SK-N-SH treated with all-trans-retinoic acid at 6 μM for 48 hours (cell line): ENCODE measurements at regions not wholly inside any gene's neighbourhood (a gene's known extent, or its start where the extent isn't known, plus 50 kb on each side); places are given as distances from the start of the nearest gene placed in this dataset.

Source experiments
- ATAC-seq: fragments of 200-7000 bp; cut with Tn5 transposase; 3 replicates; pipeline ENCODE4 v1.9.1; 2020; ENCODE audit warnings: mild to moderate bottlenecking, moderate library complexity
- ARNTL ChIP-seq: fragments of 450-650 bp; formaldehyde crosslinking; IDR thresholded peaks from 2 replicates; pipeline ENCODE4 v1.5.0; 2020; ENCODE audit warnings: low read depth, mild to moderate bottlenecking, moderate library complexity, borderline replicate concordance
- BACH2 ChIP-seq: fragments of 250-450 bp; sonication (Bioruptor Pico); IDR thresholded peaks from 2 replicates; pipeline ENCODE4 v1.9.0; 2021; ENCODE audit warnings: mild to moderate bottlenecking, borderline replicate concordance
- CSDC2 ChIP-seq: fragments of 250-450 bp; sonication (Bioruptor Pico); IDR thresholded peaks from 2 replicates; pipeline ENCODE4 v1.5.0; 2020; ENCODE audit warnings: mild to moderate bottlenecking, moderate library complexity
- ESRRG ChIP-seq: fragments of 250-450 bp; sonication (Bioruptor Pico); IDR thresholded peaks from 2 replicates; pipeline ENCODE4 v1.6.1; 2021; ENCODE audit warnings: mild to moderate bottlenecking
- GLIS3 ChIP-seq: fragments of 250-450 bp; sonication (Bioruptor Pico); IDR thresholded peaks from 2 replicates; pipeline ENCODE4 v1.5.0; 2020; ENCODE audit warnings: mild to moderate bottlenecking, moderate library complexity
- ISL1 ChIP-seq: fragments of 250-450 bp; sonication (Bioruptor Pico); IDR thresholded peaks from 2 replicates; pipeline ENCODE4 v2.1.2; 2022; ENCODE audit warnings: mild to moderate bottlenecking, moderate library complexity
- PPARA ChIP-seq: fragments of 250-450 bp; sonication (Bioruptor Pico); IDR thresholded peaks from 2 replicates; pipeline ENCODE4 v1.5.0; 2020; ENCODE audit warnings: mild to moderate bottlenecking, borderline replicate concordance
- RARB ChIP-seq: fragments of 250-450 bp; sonication (Bioruptor Pico); IDR thresholded peaks from 2 replicates; pipeline ENCODE4 v1.8.0; 2021; ENCODE audit warnings: mild to moderate bottlenecking, moderate library complexity
- SNAI2 ChIP-seq: fragments of 250-450 bp; sonication (Bioruptor Pico); IDR thresholded peaks from 2 replicates; pipeline ENCODE4 v1.5.0; 2020; ENCODE audit warnings: mild to moderate bottlenecking, moderate library complexity
- TCF4 ChIP-seq: fragments of 250-450 bp; sonication (Bioruptor Pico); IDR thresholded peaks from 2 replicates; pipeline ENCODE4 v1.8.0; 2021; ENCODE audit warnings: mild to moderate bottlenecking, moderate library complexity, borderline replicate concordance
- ZFP3 ChIP-seq: fragments of 250-450 bp; sonication (Bioruptor Pico); IDR thresholded peaks from 2 replicates; pipeline ENCODE4 v1.5.0; 2020; ENCODE audit warnings: mild to moderate bottlenecking, moderate library complexity
- ZFP30 ChIP-seq: fragments of 450-650 bp; formaldehyde crosslinking; IDR thresholded peaks from 2 replicates; pipeline ENCODE4 v1.5.0; 2022; ENCODE audit warnings: mild to moderate bottlenecking, moderate library complexity
- ZNF565 ChIP-seq: fragments of 450-650 bp; formaldehyde crosslinking; conservative IDR thresholded peaks from 2 replicates; pipeline ENCODE4 v1.5.0; 2020; ENCODE audit warnings: low read depth, mild to moderate bottlenecking, moderate library complexity
- ZNF70 ChIP-seq: fragments of 450-650 bp; formaldehyde crosslinking; IDR thresholded peaks from 2 replicates; pipeline ENCODE4 v1.5.0; 2020; ENCODE audit warnings: mild to moderate bottlenecking, moderate library complexity
- ZNF8 ChIP-seq: fragments of 450-650 bp; formaldehyde crosslinking; IDR thresholded peaks from 2 replicates; pipeline ENCODE4 v1.5.0; 2020; ENCODE audit warnings: mild to moderate bottlenecking, moderate library complexity
- TF ChIP-seq, protein P1 (sequence below): fragments of 250-450 bp; sonication (Bioruptor Pico); IDR thresholded peaks from 2 replicates; pipeline ENCODE4 v1.8.0; 2020; ENCODE audit warnings: mild to moderate bottlenecking, moderate library complexity, borderline replicate concordance
- TF ChIP-seq, protein P2 (sequence below): fragments of 250-450 bp; sonication (Bioruptor Pico); IDR thresholded peaks from 2 replicates; pipeline ENCODE4 v1.5.0; 2020; ENCODE audit warnings: mild to moderate bottlenecking, moderate library complexity
- TF ChIP-seq, protein P3 (sequence below): fragments of 250-450 bp; sonication (Bioruptor Pico); IDR thresholded peaks from 2 replicates; pipeline ENCODE4 v1.5.1; 2021; ENCODE audit warnings: mild to moderate bottlenecking, moderate library complexity
- TF ChIP-seq, protein P4 (sequence below): fragments of 250-450 bp; sonication (Bioruptor Pico); IDR thresholded peaks from 2 replicates; pipeline ENCODE4 v1.8.0; 2021; ENCODE audit warnings: low read depth, mild to moderate bottlenecking, moderate library complexity, borderline replicate concordance
- TF ChIP-seq, protein P5 (sequence below): fragments of 250-450 bp; sonication (Bioruptor Pico); IDR thresholded peaks from 2 replicates; pipeline ENCODE4 v1.5.1; 2020; ENCODE audit warnings: low read depth, mild to moderate bottlenecking, moderate library complexity

DNA sequence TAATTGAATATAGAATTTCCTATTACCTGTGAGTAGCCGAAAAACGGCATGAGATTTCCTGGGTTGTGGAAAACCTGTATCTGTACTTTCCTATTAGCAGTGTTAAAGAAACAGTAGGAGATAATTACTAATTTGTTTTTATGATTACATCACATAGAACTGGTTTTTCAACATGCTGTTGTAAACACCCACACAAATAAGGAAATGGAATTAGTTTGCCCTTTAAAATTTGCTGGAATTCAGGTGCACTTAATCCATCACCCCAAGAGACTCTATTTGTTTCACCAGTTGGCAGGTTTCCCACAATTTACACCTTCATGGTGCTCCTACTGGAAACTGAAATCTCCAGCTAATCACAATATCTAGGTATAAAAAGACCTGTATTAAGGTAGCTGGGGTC, 274.1 kb upstream of the SLC8A1 start:
- TF ChIP-seq PPARA (no peak), ZFP30 (no peak), ARNTL (CRISPR knock-in tag) (no peak), BACH2 (CRISPR knock-in tag) (no peak), CSDC2 (no peak), ESRRG (CRISPR knock-in tag) (no peak), GLIS3 (no peak), ZNF8 (CRISPR knock-in tag) (no peak), TCF4 (CRISPR knock-in tag) (no peak), ZFP3 (CRISPR knock-in tag) (no peak), ZNF70 (CRISPR knock-in tag) (no peak), ZNF565 (no peak), RARB (CRISPR knock-in tag) (no peak), SNAI2 (CRISPR knock-in tag) (no peak)
- TF ChIP-seq, protein P1, sequence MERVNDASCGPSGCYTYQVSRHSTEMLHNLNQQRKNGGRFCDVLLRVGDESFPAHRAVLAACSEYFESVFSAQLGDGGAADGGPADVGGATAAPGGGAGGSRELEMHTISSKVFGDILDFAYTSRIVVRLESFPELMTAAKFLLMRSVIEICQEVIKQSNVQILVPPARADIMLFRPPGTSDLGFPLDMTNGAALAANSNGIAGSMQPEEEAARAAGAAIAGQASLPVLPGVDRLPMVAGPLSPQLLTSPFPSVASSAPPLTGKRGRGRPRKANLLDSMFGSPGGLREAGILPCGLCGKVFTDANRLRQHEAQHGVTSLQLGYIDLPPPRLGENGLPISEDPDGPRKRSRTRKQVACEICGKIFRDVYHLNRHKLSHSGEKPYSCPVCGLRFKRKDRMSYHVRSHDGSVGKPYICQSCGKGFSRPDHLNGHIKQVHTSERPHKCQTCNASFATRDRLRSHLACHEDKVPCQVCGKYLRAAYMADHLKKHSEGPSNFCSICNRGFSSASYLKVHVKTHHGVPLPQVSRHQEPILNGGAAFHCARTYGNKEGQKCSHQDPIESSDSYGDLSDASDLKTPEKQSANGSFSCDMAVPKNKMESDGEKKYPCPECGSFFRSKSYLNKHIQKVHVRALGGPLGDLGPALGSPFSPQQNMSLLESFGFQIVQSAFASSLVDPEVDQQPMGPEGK (CRISPR knock-in tag): no peak
- TF ChIP-seq, protein P2, sequence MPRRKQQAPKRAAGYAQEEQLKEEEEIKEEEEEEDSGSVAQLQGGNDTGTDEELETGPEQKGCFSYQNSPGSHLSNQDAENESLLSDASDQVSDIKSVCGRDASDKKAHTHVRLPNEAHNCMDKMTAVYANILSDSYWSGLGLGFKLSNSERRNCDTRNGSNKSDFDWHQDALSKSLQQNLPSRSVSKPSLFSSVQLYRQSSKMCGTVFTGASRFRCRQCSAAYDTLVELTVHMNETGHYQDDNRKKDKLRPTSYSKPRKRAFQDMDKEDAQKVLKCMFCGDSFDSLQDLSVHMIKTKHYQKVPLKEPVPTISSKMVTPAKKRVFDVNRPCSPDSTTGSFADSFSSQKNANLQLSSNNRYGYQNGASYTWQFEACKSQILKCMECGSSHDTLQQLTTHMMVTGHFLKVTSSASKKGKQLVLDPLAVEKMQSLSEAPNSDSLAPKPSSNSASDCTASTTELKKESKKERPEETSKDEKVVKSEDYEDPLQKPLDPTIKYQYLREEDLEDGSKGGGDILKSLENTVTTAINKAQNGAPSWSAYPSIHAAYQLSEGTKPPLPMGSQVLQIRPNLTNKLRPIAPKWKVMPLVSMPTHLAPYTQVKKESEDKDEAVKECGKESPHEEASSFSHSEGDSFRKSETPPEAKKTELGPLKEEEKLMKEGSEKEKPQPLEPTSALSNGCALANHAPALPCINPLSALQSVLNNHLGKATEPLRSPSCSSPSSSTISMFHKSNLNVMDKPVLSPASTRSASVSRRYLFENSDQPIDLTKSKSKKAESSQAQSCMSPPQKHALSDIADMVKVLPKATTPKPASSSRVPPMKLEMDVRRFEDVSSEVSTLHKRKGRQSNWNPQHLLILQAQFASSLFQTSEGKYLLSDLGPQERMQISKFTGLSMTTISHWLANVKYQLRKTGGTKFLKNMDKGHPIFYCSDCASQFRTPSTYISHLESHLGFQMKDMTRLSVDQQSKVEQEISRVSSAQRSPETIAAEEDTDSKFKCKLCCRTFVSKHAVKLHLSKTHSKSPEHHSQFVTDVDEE (CRISPR knock-in tag): no peak
- TF ChIP-seq, protein P3, sequence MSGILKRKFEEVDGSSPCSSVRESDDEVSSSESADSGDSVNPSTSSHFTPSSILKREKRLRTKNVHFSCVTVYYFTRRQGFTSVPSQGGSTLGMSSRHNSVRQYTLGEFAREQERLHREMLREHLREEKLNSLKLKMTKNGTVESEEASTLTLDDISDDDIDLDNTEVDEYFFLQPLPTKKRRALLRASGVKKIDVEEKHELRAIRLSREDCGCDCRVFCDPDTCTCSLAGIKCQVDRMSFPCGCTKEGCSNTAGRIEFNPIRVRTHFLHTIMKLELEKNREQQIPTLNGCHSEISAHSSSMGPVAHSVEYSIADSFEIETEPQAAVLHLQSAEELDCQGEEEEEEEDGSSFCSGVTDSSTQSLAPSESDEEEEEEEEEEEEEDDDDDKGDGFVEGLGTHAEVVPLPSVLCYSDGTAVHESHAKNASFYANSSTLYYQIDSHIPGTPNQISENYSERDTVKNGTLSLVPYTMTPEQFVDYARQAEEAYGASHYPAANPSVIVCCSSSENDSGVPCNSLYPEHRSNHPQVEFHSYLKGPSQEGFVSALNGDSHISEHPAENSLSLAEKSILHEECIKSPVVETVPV (CRISPR knock-in tag): no peak
- TF ChIP-seq, protein P4, sequence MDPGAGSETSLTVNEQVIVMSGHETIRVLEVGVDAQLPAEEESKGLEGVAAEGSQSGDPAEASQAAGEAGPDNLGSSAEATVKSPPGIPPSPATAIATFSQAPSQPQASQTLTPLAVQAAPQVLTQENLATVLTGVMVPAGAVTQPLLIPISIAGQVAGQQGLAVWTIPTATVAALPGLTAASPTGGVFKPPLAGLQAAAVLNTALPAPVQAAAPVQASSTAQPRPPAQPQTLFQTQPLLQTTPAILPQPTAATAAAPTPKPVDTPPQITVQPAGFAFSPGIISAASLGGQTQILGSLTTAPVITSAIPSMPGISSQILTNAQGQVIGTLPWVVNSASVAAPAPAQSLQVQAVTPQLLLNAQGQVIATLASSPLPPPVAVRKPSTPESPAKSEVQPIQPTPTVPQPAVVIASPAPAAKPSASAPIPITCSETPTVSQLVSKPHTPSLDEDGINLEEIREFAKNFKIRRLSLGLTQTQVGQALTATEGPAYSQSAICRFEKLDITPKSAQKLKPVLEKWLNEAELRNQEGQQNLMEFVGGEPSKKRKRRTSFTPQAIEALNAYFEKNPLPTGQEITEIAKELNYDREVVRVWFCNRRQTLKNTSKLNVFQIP (CRISPR knock-in tag): no peak
- TF ChIP-seq, protein P5, sequence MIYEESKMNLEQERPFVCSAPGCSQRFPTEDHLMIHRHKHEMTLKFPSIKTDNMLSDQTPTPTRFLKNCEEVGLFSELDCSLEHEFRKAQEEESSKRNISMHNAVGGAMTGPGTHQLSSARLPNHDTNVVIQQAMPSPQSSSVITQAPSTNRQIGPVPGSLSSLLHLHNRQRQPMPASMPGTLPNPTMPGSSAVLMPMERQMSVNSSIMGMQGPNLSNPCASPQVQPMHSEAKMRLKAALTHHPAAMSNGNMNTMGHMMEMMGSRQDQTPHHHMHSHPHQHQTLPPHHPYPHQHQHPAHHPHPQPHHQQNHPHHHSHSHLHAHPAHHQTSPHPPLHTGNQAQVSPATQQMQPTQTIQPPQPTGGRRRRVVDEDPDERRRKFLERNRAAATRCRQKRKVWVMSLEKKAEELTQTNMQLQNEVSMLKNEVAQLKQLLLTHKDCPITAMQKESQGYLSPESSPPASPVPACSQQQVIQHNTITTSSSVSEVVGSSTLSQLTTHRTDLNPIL (CRISPR knock-in tag): no peak
- no peak for ATAC-seq

DNA sequence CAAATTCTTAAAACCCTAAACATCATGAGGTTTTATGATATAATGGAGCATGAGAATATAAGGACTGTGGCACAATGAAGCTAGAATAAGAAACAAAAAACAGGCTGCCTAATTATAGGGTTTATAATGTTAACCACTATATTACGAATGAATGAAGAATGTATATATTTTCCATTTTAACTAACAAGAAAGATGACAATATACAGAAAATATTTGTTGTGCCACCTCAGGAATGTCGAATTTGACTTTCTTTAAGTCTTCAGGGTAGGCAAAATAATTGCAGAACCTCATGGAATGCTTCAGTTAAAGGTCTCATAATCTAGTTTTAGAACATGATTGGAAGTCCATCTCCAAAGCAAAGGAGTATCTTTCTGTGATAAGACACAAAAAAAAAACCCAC, 282.9 kb upstream of the SLC8A1 start:
- peak; percentile 90 for ATAC-seq
- TF ChIP-seq ZNF565 (no peak), RARB (CRISPR knock-in tag) (no peak), ARNTL (CRISPR knock-in tag) (no peak), ISL1 (peak; percentile 87), TCF4 (CRISPR knock-in tag) (no peak), ZFP3 (CRISPR knock-in tag) (no peak), CSDC2 (no peak), SNAI2 (CRISPR knock-in tag) (no peak), ZNF8 (CRISPR knock-in tag) (no peak), ZNF70 (CRISPR knock-in tag) (no peak), ESRRG (CRISPR knock-in tag) (no peak)
- TF ChIP-seq, protein P4 (CRISPR knock-in tag): no peak
- TF ChIP-seq, protein P5 (CRISPR knock-in tag): peak; percentile 74
- TF ChIP-seq, protein P1 (CRISPR knock-in tag): no peak; the same call in 1 of the 2 replicates
- TF ChIP-seq, protein P2 (CRISPR knock-in tag): no peak
